Subcutaneous abdominal adipose tissue (tissue), 5 donors: ENCODE measurements at regions not wholly inside any gene's neighbourhood (a gene's known extent, or its start where the extent isn't known, plus 50 kb on each side); places are given as distances from the start of the nearest gene placed in this dataset.
"Not testable (repeated sequence)": the region's sequence is repeated elsewhere in the genome, so short reads cannot be mapped to it uniquely, and the experiment has no call there.

Experiments used
- H3K27ac ChIP-seq: one replicate; pipeline ENCODE4 v1.7.0; 2013; ENCODE audit warnings: low read depth, mild to moderate bottlenecking, inconsistent platforms, low read length, moderate library complexity
- H3K27me3 ChIP-seq, 5 donors: one replicate each; pipeline ENCODE4 v1.7.0; 2013; ENCODE audit warnings: low read length in 5 of 5, inconsistent platforms in 1 of 5; ENCODE audit not compliant: control insufficient read depth in 5 of 5, insufficient read depth in 4 of 5
- H3K36me3 ChIP-seq, 5 donors: one replicate each; pipeline ENCODE4 v1.7.0; 2013; ENCODE audit warnings: low read length in 5 of 5; ENCODE audit not compliant: control insufficient read depth in 5 of 5, insufficient read depth in 5 of 5
- H3K4me1 ChIP-seq, 5 donors: one replicate each; pipeline ENCODE4 v1.7.0; 2013; ENCODE audit warnings: low read length in 5 of 5, mild to moderate bottlenecking in 3 of 5, moderate library complexity in 1 of 5; ENCODE audit not compliant: control insufficient read depth in 5 of 5, insufficient read depth in 5 of 5
- H3K4me3 ChIP-seq, 5 donors: one replicate each; pipeline ENCODE4 v1.7.0; 2013; ENCODE audit warnings: low read length in 5 of 5, low read depth in 1 of 5
- H3K9ac ChIP-seq, 5 donors: one replicate each; pipeline ENCODE4 v1.7.0; 2013; ENCODE audit warnings: low read length in 5 of 5, mild to moderate bottlenecking in 4 of 5, moderate library complexity in 3 of 5
- H3K9me3 ChIP-seq, 5 donors: one replicate each; pipeline ENCODE4 v1.7.0; 2013; ENCODE audit warnings: low read length in 5 of 5; ENCODE audit not compliant: control insufficient read depth in 5 of 5
- donor health status: healthy.
- donor health status: healthy.
- donor health status: healthy.
- donor health status: healthy.
- donor health status: healthy.

GRCh38 chr5:177664737-177665136, 64.8 kb downstream of the B4GALT7 start:
- not testable (repeated sequence) for H3K27me3 ChIP-seq, H3K4me1 ChIP-seq, H3K9me3 ChIP-seq, H3K36me3 ChIP-seq, H3K4me3 ChIP-seq, H3K27ac ChIP-seq, H3K9ac ChIP-seq

GRCh38 chr5:177665172-177665571, 65.2 kb downstream of the B4GALT7 start:
- H3K27ac ChIP-seq, H3K27me3 ChIP-seq, H3K4me1 ChIP-seq, H3K4me3 ChIP-seq, H3K36me3 ChIP-seq, H3K9me3 ChIP-seq, H3K9ac ChIP-seq: not testable (repeated sequence)

GRCh38 chr5:177665960-177666359, 66.0 kb downstream of the B4GALT7 start:
- H3K27me3 ChIP-seq, H3K4me1 ChIP-seq, H3K9me3 ChIP-seq: not testable (repeated sequence)

GRCh38 chr5:177671035-177671754, 71.3 kb downstream of the B4GALT7 start:
- peak overlapping the region in 3 of 5 donors; percentile 34 to 51 (median 47) for H3K4me3 ChIP-seq
- H3K9me3 ChIP-seq, H3K9ac ChIP-seq, H3K36me3 ChIP-seq, H3K27ac ChIP-seq, H3K4me1 ChIP-seq, H3K27me3 ChIP-seq: not testable (repeated sequence)

More at GRCh38 chr5:177665960-177666359, 66.0 kb downstream of the B4GALT7 start:
- not testable (repeated sequence) for H3K4me3 ChIP-seq, H3K36me3 ChIP-seq, H3K27ac ChIP-seq, H3K9ac ChIP-seq

- not testable (repeated sequence) for H3K9me3 ChIP-seq, H3K4me3 ChIP-seq, H3K9ac ChIP-seq, H3K27me3 ChIP-seq, H3K36me3 ChIP-seq, H3K27ac ChIP-seq, H3K4me1 ChIP-seq
Measured at GRCh38 chr5:177671755-177672690, 72.1 kb downstream of the B4GALT7 start.
